SK-N-SH treated with all-trans-retinoic acid at 6 μM for 48 hours (cell line): ENCODE measurements at regions not wholly inside any gene's neighbourhood (a gene's known extent, or its start where the extent isn't known, plus 50 kb on each side); places are given as distances from the start of the nearest gene placed in this dataset.

Experiments
- ATAC-seq: fragments of 200-7000 bp; cut with Tn5 transposase; 3 replicates; pipeline ENCODE4 v1.9.1; 2020; ENCODE audit warnings: mild to moderate bottlenecking, moderate library complexity
- ARNTL ChIP-seq: fragments of 450-650 bp; formaldehyde crosslinking; IDR thresholded peaks from 2 replicates; pipeline ENCODE4 v1.5.0; 2020; ENCODE audit warnings: low read depth, mild to moderate bottlenecking, moderate library complexity, borderline replicate concordance
- BACH2 ChIP-seq: fragments of 250-450 bp; sonication (Bioruptor Pico); IDR thresholded peaks from 2 replicates; pipeline ENCODE4 v1.9.0; 2021; ENCODE audit warnings: mild to moderate bottlenecking, borderline replicate concordance
- CSDC2 ChIP-seq: fragments of 250-450 bp; sonication (Bioruptor Pico); IDR thresholded peaks from 2 replicates; pipeline ENCODE4 v1.5.0; 2020; ENCODE audit warnings: mild to moderate bottlenecking, moderate library complexity
- ESRRG ChIP-seq: fragments of 250-450 bp; sonication (Bioruptor Pico); IDR thresholded peaks from 2 replicates; pipeline ENCODE4 v1.6.1; 2021; ENCODE audit warnings: mild to moderate bottlenecking
- GLIS3 ChIP-seq: fragments of 250-450 bp; sonication (Bioruptor Pico); IDR thresholded peaks from 2 replicates; pipeline ENCODE4 v1.5.0; 2020; ENCODE audit warnings: mild to moderate bottlenecking, moderate library complexity
- ISL1 ChIP-seq: fragments of 250-450 bp; sonication (Bioruptor Pico); IDR thresholded peaks from 2 replicates; pipeline ENCODE4 v2.1.2; 2022; ENCODE audit warnings: mild to moderate bottlenecking, moderate library complexity
- OSR1 ChIP-seq: fragments of 250-450 bp; sonication (Bioruptor Pico); IDR thresholded peaks from 2 replicates; pipeline ENCODE4 v1.8.0; 2022; ENCODE audit warnings: moderate library complexity, mild to moderate bottlenecking, inconsistent platforms
- PPARA ChIP-seq: fragments of 250-450 bp; sonication (Bioruptor Pico); IDR thresholded peaks from 2 replicates; pipeline ENCODE4 v1.5.0; 2020; ENCODE audit warnings: mild to moderate bottlenecking, borderline replicate concordance
- RARB ChIP-seq: fragments of 250-450 bp; sonication (Bioruptor Pico); IDR thresholded peaks from 2 replicates; pipeline ENCODE4 v1.8.0; 2021; ENCODE audit warnings: mild to moderate bottlenecking, moderate library complexity
- SNAI2 ChIP-seq: fragments of 250-450 bp; sonication (Bioruptor Pico); IDR thresholded peaks from 2 replicates; pipeline ENCODE4 v1.5.0; 2020; ENCODE audit warnings: mild to moderate bottlenecking, moderate library complexity
- TCF4 ChIP-seq: fragments of 250-450 bp; sonication (Bioruptor Pico); IDR thresholded peaks from 2 replicates; pipeline ENCODE4 v1.8.0; 2021; ENCODE audit warnings: mild to moderate bottlenecking, moderate library complexity, borderline replicate concordance
- TOX ChIP-seq: fragments of 250-450 bp; sonication (Bioruptor Pico); IDR thresholded peaks from 2 replicates; pipeline ENCODE4 v1.8.0; 2021; ENCODE audit warnings: mild to moderate bottlenecking, moderate library complexity, borderline replicate concordance
- ZC3H10 ChIP-seq: fragments of 250-450 bp; sonication (Bioruptor Pico); IDR thresholded peaks from 2 replicates; pipeline ENCODE4 v1.5.1; 2021; ENCODE audit warnings: mild to moderate bottlenecking, moderate library complexity
- ZFP3 ChIP-seq: fragments of 250-450 bp; sonication (Bioruptor Pico); IDR thresholded peaks from 2 replicates; pipeline ENCODE4 v1.5.0; 2020; ENCODE audit warnings: mild to moderate bottlenecking, moderate library complexity
- ZFP30 ChIP-seq: fragments of 450-650 bp; formaldehyde crosslinking; IDR thresholded peaks from 2 replicates; pipeline ENCODE4 v1.5.0; 2022; ENCODE audit warnings: mild to moderate bottlenecking, moderate library complexity
- ZNF565 ChIP-seq: fragments of 450-650 bp; formaldehyde crosslinking; conservative IDR thresholded peaks from 2 replicates; pipeline ENCODE4 v1.5.0; 2020; ENCODE audit warnings: low read depth, mild to moderate bottlenecking, moderate library complexity
- ZNF70 ChIP-seq: fragments of 450-650 bp; formaldehyde crosslinking; IDR thresholded peaks from 2 replicates; pipeline ENCODE4 v1.5.0; 2020; ENCODE audit warnings: mild to moderate bottlenecking, moderate library complexity
- ZNF8 ChIP-seq: fragments of 450-650 bp; formaldehyde crosslinking; IDR thresholded peaks from 2 replicates; pipeline ENCODE4 v1.5.0; 2020; ENCODE audit warnings: mild to moderate bottlenecking, moderate library complexity
- TF ChIP-seq, protein P1 (sequence below): fragments of 250-450 bp; sonication (Bioruptor Pico); IDR thresholded peaks from 2 replicates; pipeline ENCODE4 v1.5.0; 2020; ENCODE audit warnings: mild to moderate bottlenecking, moderate library complexity
- TF ChIP-seq, protein P2 (sequence below): fragments of 250-450 bp; sonication (Bioruptor Pico); IDR thresholded peaks from 2 replicates; pipeline ENCODE4 v1.8.0; 2020; ENCODE audit warnings: mild to moderate bottlenecking, moderate library complexity, borderline replicate concordance
- TF ChIP-seq, protein P3 (sequence below): fragments of 250-450 bp; sonication (Bioruptor Pico); IDR thresholded peaks from 2 replicates; pipeline ENCODE4 v1.8.0; 2021; ENCODE audit warnings: low read depth, mild to moderate bottlenecking, moderate library complexity, borderline replicate concordance
- TF ChIP-seq, protein P4 (sequence below): fragments of 250-450 bp; sonication (Bioruptor Pico); IDR thresholded peaks from 2 replicates; pipeline ENCODE4 v1.5.1; 2021; ENCODE audit warnings: mild to moderate bottlenecking, moderate library complexity
- TF ChIP-seq, protein P5 (sequence below): fragments of 250-450 bp; sonication (Bioruptor Pico); IDR thresholded peaks from 2 replicates; pipeline ENCODE4 v1.5.1; 2020; ENCODE audit warnings: low read depth, mild to moderate bottlenecking, moderate library complexity

DNA sequence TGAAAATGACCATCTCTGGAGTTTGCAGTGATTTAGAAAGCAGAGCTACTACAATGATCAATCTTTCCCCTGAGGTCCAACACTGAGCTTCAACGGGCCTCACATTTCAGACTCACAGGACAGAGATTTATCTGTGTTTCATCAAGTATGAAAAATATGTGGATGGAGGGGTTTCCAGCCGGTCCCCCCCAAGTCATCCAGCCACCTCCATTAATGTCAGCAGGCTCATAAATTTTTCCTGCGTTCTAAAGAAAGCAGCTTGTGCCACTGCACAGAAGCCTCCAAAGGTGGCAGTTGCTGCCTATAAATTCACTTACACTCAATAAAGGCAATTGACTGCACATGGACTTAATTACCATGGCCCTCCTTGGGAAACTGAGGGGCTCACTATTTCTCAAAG is 117.4 kb upstream of the ACKR3 start:
- no peak for ATAC-seq
- TF ChIP-seq ARNTL (CRISPR knock-in tag), result no peak
- TF ChIP-seq GLIS3 (CRISPR knock-in tag), result no peak
- no peak for TF ChIP-seq TOX (CRISPR knock-in tag)
- TF ChIP-seq ZNF8 (CRISPR knock-in tag), result no peak
- no peak for TF ChIP-seq RARB (CRISPR knock-in tag)
- TF ChIP-seq OSR1, result no peak

DNA sequence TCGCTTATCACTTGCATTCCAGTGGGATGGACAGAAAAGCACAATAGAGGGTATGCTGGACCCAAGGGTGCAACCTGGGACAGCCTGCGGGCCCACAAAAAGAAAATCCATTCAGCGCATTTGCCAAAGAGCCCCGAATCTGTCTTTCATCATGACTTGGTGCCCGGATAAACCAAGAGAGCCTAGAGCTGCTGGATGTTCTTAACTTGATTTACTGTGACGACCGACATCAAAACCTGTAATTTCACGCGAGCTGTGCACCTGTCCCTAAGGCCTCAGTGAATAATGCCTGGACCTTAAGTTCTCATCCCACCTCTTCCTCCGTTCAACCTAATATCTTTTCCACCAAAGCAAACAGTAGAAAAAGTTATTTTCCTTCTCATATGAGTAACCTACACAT is 115.5 kb upstream of the ACKR3 start:
- no peak for ATAC-seq
- TF ChIP-seq GLIS3 (CRISPR knock-in tag) (no peak), ZNF8 (CRISPR knock-in tag) (no peak), ZC3H10 (CRISPR knock-in tag) (no peak), TCF4 (CRISPR knock-in tag) (no peak), ZFP3 (no peak), SNAI2 (CRISPR knock-in tag) (no peak), ISL1 (CRISPR knock-in tag) (no peak), ARNTL (CRISPR knock-in tag) (no peak), ESRRG (no peak), ZNF70 (CRISPR knock-in tag) (no peak), RARB (CRISPR knock-in tag) (no peak)
- TF ChIP-seq, protein P1, sequence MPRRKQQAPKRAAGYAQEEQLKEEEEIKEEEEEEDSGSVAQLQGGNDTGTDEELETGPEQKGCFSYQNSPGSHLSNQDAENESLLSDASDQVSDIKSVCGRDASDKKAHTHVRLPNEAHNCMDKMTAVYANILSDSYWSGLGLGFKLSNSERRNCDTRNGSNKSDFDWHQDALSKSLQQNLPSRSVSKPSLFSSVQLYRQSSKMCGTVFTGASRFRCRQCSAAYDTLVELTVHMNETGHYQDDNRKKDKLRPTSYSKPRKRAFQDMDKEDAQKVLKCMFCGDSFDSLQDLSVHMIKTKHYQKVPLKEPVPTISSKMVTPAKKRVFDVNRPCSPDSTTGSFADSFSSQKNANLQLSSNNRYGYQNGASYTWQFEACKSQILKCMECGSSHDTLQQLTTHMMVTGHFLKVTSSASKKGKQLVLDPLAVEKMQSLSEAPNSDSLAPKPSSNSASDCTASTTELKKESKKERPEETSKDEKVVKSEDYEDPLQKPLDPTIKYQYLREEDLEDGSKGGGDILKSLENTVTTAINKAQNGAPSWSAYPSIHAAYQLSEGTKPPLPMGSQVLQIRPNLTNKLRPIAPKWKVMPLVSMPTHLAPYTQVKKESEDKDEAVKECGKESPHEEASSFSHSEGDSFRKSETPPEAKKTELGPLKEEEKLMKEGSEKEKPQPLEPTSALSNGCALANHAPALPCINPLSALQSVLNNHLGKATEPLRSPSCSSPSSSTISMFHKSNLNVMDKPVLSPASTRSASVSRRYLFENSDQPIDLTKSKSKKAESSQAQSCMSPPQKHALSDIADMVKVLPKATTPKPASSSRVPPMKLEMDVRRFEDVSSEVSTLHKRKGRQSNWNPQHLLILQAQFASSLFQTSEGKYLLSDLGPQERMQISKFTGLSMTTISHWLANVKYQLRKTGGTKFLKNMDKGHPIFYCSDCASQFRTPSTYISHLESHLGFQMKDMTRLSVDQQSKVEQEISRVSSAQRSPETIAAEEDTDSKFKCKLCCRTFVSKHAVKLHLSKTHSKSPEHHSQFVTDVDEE (CRISPR knock-in tag), result no peak
- TF ChIP-seq, protein P2, sequence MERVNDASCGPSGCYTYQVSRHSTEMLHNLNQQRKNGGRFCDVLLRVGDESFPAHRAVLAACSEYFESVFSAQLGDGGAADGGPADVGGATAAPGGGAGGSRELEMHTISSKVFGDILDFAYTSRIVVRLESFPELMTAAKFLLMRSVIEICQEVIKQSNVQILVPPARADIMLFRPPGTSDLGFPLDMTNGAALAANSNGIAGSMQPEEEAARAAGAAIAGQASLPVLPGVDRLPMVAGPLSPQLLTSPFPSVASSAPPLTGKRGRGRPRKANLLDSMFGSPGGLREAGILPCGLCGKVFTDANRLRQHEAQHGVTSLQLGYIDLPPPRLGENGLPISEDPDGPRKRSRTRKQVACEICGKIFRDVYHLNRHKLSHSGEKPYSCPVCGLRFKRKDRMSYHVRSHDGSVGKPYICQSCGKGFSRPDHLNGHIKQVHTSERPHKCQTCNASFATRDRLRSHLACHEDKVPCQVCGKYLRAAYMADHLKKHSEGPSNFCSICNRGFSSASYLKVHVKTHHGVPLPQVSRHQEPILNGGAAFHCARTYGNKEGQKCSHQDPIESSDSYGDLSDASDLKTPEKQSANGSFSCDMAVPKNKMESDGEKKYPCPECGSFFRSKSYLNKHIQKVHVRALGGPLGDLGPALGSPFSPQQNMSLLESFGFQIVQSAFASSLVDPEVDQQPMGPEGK (CRISPR knock-in tag), result no peak
- TF ChIP-seq, protein P3, sequence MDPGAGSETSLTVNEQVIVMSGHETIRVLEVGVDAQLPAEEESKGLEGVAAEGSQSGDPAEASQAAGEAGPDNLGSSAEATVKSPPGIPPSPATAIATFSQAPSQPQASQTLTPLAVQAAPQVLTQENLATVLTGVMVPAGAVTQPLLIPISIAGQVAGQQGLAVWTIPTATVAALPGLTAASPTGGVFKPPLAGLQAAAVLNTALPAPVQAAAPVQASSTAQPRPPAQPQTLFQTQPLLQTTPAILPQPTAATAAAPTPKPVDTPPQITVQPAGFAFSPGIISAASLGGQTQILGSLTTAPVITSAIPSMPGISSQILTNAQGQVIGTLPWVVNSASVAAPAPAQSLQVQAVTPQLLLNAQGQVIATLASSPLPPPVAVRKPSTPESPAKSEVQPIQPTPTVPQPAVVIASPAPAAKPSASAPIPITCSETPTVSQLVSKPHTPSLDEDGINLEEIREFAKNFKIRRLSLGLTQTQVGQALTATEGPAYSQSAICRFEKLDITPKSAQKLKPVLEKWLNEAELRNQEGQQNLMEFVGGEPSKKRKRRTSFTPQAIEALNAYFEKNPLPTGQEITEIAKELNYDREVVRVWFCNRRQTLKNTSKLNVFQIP (CRISPR knock-in tag), result no peak

DNA sequence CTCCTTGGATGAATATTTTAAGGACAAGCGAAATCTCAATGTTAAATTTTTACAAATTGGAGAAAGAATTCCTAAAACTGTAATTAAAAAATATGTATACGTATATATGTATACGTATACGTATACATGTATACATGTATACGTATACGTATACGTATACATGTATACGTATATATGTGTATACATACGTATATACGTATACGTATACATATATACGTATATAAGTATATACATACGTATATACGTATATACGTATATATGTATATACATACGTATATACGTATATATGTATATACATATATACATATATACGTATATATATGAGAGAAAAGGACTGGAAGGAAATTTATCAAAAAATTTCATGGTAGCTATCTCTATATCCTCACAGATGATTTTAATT is 110.2 kb upstream of the ACKR3 start:
- no peak for ATAC-seq
- TF ChIP-seq ZFP3 (no peak), ZFP30 (CRISPR knock-in tag) (0 out of 2 replicates have a peak, but pooled peaks have one; percentile 60), GLIS3 (CRISPR knock-in tag) (no peak), CSDC2 (CRISPR knock-in tag) (no peak), RARB (CRISPR knock-in tag) (no peak), ESRRG (no peak), SNAI2 (CRISPR knock-in tag) (no peak), ZNF8 (CRISPR knock-in tag) (no peak), ZNF70 (CRISPR knock-in tag) (no peak), ZNF565 (CRISPR knock-in tag) (0 out of 2 replicates have a peak, but pooled peaks have one; percentile 43), ZC3H10 (CRISPR knock-in tag) (no peak), BACH2 (CRISPR knock-in tag) (peak; percentile 81; the same call in 1 of the 2 replicates), TCF4 (CRISPR knock-in tag) (no peak), PPARA (CRISPR knock-in tag) (no peak), TOX (CRISPR knock-in tag) (no peak)
- TF ChIP-seq, protein P3 (CRISPR knock-in tag), result no peak
- TF ChIP-seq, protein P1 (CRISPR knock-in tag), result no peak
- TF ChIP-seq, protein P4, sequence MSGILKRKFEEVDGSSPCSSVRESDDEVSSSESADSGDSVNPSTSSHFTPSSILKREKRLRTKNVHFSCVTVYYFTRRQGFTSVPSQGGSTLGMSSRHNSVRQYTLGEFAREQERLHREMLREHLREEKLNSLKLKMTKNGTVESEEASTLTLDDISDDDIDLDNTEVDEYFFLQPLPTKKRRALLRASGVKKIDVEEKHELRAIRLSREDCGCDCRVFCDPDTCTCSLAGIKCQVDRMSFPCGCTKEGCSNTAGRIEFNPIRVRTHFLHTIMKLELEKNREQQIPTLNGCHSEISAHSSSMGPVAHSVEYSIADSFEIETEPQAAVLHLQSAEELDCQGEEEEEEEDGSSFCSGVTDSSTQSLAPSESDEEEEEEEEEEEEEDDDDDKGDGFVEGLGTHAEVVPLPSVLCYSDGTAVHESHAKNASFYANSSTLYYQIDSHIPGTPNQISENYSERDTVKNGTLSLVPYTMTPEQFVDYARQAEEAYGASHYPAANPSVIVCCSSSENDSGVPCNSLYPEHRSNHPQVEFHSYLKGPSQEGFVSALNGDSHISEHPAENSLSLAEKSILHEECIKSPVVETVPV (CRISPR knock-in tag), result no peak
- TF ChIP-seq, protein P5, sequence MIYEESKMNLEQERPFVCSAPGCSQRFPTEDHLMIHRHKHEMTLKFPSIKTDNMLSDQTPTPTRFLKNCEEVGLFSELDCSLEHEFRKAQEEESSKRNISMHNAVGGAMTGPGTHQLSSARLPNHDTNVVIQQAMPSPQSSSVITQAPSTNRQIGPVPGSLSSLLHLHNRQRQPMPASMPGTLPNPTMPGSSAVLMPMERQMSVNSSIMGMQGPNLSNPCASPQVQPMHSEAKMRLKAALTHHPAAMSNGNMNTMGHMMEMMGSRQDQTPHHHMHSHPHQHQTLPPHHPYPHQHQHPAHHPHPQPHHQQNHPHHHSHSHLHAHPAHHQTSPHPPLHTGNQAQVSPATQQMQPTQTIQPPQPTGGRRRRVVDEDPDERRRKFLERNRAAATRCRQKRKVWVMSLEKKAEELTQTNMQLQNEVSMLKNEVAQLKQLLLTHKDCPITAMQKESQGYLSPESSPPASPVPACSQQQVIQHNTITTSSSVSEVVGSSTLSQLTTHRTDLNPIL (CRISPR knock-in tag), result no peak
